NCI-H446 (cell line): ENCODE measurements at regions not wholly inside any gene's neighbourhood (a gene's known extent, or its start where the extent isn't known, plus 50 kb on each side); places are given as distances from the start of the nearest gene placed in this dataset.
A peak's percentile ranks its signal among the peaks of the same experiment; 100 is the strongest.

ENCODE experiments used
- DNase-seq, 2 experiments: peaks; one replicate each; lab custom pipeline; 2025; lab: John Stamatoyannopoulos, UW

DNA sequence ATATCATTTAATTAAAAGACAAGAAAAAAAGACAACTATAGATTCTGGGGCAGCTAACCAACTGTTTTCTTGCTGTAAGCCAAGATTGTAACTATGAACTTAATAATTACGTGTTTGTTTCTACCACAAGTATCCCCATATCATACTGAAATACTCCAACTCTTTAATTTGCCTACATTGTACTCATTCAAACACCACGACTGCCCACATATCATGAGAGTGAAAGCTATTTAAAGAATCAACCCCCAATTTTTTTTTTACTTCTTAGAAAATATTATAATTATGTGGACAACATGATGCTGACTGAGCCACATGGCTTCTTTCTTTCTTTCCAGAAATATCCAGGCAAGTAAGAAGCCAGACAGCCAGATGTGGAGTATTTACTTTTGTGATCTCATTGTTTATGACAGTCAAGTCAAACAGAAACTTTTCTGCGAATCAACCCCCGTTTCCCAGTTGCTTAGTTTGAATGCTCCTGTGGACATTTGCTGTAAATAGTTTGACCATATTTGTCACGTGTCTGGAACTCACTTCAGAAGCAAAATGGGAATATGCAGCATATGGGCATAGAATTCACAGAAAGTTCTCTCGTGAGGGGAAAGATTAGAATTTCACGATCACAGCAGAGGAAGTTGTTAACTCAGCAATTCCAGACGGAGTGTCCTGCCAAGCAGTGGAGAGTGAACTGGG lies 126.8 kb upstream of the PSMD7 start:
- DNase-seq, result peak in 1 of 2 experiments; percentile 44

DNA sequence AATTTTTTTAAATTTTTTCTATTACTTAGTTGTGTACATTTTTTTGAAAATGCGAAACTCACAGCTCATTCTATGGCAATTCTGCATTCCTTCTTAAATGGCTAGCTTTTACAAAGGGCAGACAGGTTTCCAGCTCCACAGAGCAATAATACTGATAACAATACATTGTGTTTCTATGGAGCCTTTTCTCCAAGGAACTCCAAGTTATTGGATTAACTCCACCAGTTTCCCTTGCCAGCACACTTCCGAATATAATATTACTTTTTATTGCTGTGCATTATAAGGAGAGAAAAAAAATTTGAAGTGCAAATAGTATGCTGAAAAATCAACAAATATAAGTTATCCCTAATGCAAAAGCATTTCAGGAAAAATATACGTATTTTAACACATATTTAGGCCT lies 127.5 kb upstream of the PSMD7 start:
- no peak for DNase-seq

DNA sequence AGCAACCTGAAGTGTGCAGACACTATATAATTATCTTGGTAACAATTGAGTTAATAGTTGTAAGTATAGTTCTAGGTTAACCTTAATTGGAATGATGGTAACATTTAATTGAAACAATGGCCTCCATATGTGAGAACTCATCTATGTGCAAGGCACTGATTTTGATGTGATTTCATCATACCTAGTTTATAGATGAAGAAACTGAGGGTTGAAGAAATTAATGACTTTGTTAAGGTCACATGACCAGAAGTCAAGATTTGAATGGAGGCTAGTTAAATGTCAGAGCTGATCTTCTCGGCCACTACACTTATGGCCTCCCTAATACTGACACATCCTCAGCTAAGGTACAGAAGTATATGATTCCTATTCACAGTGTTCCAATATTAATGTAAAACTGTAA lies 128.2 kb upstream of the PSMD7 start:
- DNase-seq, result no peak

- no peak for DNase-seq
Observed at GRCh38 chr16:74166456-74166855, 130.2 kb upstream of the PSMD7 start.

DNA sequence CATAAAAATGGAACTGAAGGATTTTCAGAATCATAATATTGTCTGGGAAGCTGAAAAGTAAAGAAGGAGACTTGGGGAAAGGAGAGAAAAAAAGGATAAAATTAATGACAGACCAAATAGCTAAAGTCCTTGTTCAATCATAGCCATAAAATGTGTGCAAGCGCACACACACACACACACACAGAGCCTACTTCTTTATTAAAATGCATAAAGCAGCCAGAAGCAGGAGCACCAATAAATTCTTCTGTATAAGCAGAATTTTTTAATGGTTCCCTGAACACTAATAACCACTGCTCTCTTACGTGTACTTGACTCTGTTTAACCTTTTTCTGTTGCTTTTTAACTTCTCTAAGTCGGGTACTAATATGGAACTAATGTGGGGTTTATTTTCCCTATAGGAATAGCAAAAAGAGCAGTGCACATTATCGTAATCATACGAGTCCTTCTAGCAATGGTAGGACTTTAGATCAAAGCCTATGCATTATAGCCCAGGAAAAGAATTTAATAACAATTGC lies 131.0 kb upstream of the PSMD7 start:
- no peak for DNase-seq

DNA sequence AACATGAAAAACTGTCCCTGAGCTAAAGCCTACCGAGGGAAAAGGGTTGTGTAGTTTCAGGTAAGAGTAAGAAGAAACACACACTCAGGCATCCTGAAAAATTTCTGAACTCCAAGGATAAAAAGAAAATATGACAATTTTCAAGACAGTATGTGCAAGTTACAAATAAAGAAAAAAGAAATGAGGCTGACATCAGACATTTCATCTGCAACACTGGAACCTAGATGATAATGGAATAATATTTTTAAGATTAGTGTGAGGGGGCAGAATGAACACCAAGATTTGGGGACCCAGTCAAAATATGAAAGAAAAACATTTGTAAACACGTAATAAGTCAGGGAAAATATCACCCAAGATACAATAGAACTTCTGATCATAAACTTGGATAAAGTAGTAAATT lies 135.9 kb upstream of the PSMD7 start:
- no peak for DNase-seq

DNA sequence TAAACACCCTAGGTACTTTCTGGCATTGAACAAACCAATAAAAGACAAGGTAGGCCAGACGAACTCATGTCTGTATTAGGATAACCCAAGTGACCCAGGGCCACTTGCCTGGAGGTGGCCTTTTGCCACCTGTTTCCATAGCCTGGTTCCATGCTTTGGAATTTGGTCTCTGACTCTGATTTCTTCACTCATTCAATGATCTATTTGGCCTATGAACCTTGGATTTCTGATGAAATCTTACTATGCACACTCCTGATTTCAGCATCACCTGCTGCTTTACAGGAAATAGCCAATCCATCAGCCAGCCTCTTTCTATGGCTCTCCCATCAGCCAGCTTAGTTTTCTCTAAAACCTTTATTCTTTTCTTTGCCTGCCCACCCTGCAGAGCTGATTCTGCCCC lies 142.8 kb upstream of the PSMD7 start:
- DNase-seq, result no peak

GRCh38 chr16:74146643-74147042 lies 150.0 kb upstream of the PSMD7 start:
- DNase-seq, result no peak

GRCh38 chr16:74143171-74143570 lies 153.4 kb upstream of the PSMD7 start:
- DNase-seq, result no peak

DNA sequence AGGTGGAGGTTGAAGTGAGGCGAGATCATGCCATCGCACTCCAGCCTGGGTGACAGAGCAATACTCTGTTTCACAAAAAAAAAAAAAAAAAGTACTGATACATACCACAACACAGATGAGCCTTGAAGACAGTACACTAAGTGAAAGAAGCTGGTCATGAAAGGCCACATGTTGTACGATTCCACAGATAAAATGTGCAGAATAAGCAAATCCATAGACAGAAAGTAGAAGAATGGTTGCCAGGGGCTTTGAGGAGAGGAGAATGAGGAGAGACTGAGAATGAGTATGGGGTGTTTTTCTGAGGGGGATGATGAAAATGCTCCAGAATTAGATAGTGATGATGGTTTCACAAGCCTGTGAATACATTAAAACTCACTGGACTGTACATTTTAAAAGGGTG lies 155.6 kb upstream of the PSMD7 start:
- no peak for DNase-seq

DNA sequence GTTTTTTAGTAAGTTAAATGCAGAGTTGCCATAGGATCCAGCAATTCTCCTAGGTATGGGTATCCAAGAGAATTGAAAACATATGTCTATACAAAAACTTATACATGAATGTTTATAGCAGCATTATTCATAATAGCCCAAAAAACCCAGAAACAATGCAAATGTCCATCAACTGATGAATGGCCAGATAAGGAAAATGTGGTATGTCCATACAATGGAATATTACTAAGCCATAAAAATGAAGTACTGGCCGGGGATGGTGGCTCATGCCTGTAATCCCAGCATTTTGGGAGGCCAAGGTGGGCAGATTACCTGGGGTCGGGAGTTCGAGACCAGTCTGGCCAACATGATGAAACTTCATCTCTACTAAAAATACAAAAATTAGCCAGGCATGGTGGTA lies 156.1 kb upstream of the PSMD7 start:
- no peak for DNase-seq

DNA sequence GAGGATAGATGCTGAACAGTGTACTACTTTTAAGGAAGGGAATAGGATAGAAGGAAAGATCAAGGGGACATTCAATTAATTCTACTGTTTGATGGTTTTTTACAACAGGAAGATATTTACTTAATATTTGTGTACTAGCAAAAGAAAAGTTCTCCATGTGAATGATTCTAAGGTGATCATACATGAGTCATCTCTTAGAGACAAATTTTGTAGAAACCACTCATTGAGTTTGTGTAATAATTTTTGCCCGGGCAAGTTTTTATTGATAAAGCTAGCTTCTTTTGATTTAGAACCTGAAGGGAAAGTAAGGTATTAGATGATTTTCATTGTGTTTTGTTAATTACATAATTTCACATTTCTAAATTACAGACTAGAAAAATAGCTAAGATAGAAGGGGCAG lies 172.8 kb upstream of the PSMD7 start:
- DNase-seq, result no peak

GRCh38 chr16:74123195-74123594 lies 173.4 kb upstream of the PSMD7 start:
- no peak for DNase-seq

DNA sequence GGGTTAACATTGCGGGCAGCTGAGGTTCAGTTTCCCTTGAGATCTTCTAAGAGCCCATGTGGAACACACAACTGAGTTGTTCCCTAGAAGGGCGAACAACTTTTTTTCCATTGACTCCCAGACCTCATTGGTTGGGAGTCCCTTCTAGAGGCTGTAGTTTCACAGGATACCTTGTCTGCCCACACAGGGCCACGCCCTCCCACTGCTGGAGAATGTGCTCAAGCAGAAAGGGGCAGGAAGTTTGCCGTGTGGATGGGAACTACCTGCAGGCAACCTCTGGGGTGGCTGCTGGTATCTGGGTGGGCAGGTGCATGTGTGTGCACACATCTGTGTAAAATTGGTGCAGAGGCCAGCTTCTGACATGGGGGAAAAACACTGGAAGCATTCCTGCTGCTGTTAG lies 178.8 kb upstream of the PSMD7 start:
- DNase-seq, result no peak

DNA sequence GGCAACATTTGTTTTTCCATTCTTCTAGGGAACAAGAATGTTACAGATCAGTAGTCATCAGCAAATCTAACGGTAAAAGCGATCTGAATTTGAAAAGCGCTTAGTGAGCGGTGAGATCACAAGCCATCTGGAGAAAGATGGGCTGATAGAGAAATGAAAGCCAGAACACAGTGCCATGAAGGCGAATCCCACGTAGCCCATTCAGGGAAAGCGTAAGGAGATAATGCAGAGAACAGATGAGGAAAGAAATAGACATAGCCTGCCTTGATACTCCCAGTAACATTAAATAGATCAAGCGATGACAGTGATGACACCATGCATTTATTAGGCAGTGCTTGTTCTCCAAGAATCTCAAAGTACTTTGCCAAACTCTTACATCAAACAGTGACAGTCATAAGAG lies 183.1 kb upstream of the PSMD7 start:
- DNase-seq, result no peak

DNA sequence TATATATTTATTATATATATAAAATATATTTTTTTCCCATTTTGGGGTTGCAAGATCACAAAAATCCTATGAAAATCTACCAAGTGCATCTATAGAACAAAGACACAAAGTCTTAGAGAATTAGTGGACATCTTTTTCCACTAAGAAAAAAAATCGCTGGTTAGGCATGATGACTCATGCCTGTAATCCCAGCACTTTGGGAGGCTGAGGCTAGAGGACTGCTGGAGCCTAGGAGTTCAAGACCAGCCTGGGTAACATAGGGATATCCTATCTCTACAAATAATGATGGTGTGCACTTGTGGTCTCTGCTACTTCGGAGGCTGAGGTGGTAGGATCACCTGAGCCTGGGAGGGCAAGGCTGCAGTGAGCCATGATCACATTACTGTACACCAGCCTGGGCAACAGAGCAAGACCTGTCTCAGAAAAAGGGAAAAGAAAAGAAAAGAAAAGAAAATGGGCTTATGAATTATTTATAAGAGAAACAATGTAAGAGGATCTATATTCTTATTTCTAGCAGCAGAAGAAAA lies 185.1 kb upstream of the PSMD7 start:
- no peak for DNase-seq

- DNase-seq, result peak; percentile 8 to 14
Observed at GRCh38 chr16:74107795-74108610, 188.6 kb upstream of the PSMD7 start.

DNA sequence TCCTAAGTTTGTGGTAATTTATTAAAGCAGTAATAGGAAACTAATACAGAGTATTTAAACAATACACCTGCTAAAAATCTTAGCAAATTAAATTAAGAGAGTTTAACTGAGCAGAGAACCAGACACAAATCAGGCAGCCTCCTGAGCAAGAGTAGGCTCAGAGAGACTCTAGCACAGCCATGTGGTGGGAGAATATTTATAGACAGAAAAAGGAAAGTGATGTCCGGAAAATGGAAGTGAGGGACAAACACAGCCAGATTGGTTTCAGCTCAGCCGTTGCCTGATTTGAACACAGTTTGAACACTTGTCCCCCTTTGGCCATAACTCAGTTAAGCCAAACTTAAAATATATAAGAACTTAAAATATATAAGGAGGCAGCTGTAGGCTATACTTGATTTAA lies 192.6 kb upstream of the PSMD7 start:
- DNase-seq, result no peak

GRCh38 chr16:74101379-74102137 lies 195.1 kb upstream of the PSMD7 start:
- DNase-seq, result no peak

DNA sequence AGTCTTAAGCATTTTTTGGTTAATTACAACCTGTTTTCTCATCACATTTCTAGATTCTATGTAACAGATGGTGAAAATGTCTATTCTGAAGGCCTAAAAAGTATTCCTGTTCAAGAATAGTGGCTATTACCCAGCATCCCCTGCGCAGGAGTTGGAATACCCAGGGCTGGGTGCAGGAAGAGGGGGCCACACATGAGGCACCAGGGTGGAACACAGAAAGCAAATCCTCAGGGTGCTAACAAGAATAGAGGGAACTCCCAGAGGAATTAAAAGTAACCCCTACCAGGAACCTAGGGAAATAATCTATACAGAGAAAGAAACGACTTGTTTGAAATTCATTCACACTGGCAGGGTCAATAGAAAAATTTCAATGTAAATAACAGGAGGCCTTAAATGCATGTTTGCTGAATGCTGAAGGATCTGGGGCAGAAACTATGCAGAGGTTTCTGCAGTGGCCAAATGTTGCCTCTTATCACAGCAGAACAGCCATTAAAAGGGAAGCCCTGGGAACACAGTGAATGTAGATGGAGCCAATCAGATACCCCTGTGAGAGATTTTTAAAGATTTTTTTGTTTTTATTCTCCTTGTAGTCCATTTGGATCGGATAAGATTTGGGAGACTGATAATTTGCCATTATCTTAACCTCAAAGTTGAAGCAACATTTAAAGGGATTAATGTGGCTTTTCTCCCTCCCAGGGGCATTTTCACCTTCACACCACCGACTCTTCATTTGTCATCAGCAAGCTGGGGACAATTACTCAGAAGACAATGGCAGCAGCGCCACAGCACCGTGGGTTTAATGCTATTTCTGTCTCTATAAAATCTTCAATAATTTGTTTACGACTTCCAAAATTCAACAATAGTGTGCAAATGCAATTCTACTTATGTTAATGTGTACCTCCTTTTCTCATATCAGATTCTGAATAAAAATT lies 196.0 kb upstream of the PSMD7 start:
- DNase-seq, result no peak

GRCh38 chr16:74099530-74099929 lies 197.1 kb upstream of the PSMD7 start:
- no peak for DNase-seq
